Ascending aorta (tissue), 2 donors: ENCODE measurements at regions not wholly inside any gene's neighbourhood (a gene's known extent, or its start where the extent isn't known, plus 50 kb on each side); places are given as distances from the start of the nearest gene placed in this dataset.
"Not testable (repeated sequence)": the region's sequence is repeated elsewhere in the genome, so short reads cannot be mapped to it uniquely, and the experiment has no call there.

Source experiments
- DNase-seq, 2 donors: peaks; one replicate each; pipeline ENCODE4 v3.0.0-alpha.2; 2019; ENCODE audit warnings: low spot score in 2 of 2
- H3K27ac ChIP-seq, 2 donors: fragments of 200-600 bp; sonication (generic); one replicate each; pipeline ENCODE4 v1.5.1; 2016 to 2017; ENCODE audit warnings: mild to moderate bottlenecking in 1 of 2
- H3K27me3 ChIP-seq: fragments of 200-600 bp; sonication (generic); one replicate; pipeline ENCODE4 v1.5.1; 2017
- H3K36me3 ChIP-seq, 2 donors: fragments of 200-600 bp; sonication (generic); one replicate each; pipeline ENCODE4 v1.5.1; 2016
- H3K4me1 ChIP-seq, 2 donors: fragments of 200-600 bp; sonication (generic); one replicate each; pipeline ENCODE4 v1.5.1; 2016 to 2017; ENCODE audit warnings: mild to moderate bottlenecking in 1 of 2
- H3K4me3 ChIP-seq, 2 donors: fragments of 200-600 bp; sonication (generic); one replicate each; pipeline ENCODE4 v1.5.1; 2016 to 2017; ENCODE audit warnings: mild to moderate bottlenecking in 1 of 2
- H3K9me3 ChIP-seq, 2 donors: fragments of 200-600 bp; sonication (generic); one replicate each; pipeline ENCODE4 v1.5.1; 2016
- CTCF ChIP-seq, 3 experiments: fragments of 200-600 bp in 2 of 3; fragments of 450-650 bp in 1 of 3; sonication (generic) in 2 of 3; IDR thresholded peaks; one replicate each; pipeline ENCODE4 v1.5.1; 2016 to 2019; ENCODE audit warnings: antibody characterized with exemption in 3 of 3, mild to moderate bottlenecking in 1 of 3, moderate library complexity in 1 of 3
- intact Hi-C: fragments of 100-400 bp; cut with DNase I; formaldehyde crosslinking; loops from one replicate; pipeline ENCODE4 v1.15.1; 2023

DNA sequence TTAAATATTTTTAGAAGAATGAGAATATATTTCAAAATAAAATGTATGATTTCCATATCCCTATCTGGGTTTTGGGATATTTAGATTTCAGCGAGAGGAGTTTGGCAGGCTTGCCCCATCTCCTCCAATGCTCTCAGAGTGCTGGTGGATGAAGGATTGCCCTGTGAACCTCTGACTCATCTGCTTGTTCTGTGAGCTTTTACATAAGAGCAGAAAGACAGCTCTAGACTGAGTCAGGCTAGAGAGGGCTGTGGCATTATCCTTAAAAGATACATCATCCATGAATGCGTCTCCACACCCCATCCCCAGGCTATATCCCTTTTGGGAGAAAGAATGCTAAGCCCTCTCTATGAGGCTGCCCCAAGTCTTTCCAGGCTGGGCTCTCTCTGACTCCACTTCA, 190.6 kb downstream of the TUBA3C start:
- intact Hi-C loops = no loop called here
- Histone ChIP-seq H3K27ac (no peak overlapping the region), H3K27me3 (no peaks in the 10 kb centered on the region), H3K9me3 (peaks cover 0 to 3% of the 10 kb centered on the region in 2 donors), H3K36me3 (no peaks in the 10 kb centered on the region), H3K4me3 (no peak overlapping the region), H3K4me1 (no peaks in the 10 kb centered on the region)
- no peak for DNase-seq
- TF ChIP-seq CTCF (IDR thresholded peaks at IDR 0.05) = no peak

DNA sequence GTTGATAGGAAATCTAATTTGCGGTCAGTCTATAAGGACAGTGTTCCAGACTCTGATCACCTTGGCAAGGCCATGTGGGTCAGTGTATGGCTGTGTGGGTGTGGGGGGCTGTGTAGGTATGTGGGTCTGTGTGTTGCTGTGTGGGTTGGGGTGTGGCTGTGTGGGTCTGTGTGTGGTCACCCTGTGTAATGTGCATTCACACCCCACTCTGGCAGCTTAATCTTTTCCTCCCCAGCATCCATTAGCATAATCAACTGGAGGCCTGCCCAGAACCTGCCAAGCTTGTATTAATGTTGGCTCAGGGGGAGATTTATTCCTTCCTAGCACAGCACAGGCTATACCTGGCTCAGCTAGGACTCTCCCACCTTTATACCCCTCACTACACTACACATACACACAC, 203.2 kb downstream of the TUBA3C start:
- Histone ChIP-seq H3K27me3 (no peaks in the 10 kb centered on the region), H3K4me3 (no peak overlapping the region), H3K9me3 (no peaks in the 10 kb centered on the region), H3K27ac (no peak overlapping the region), H3K36me3 (no peaks in the 10 kb centered on the region), H3K4me1 (no peaks in the 10 kb centered on the region)
- intact Hi-C loops = no loop called here
- no peak for TF ChIP-seq CTCF (IDR thresholded peaks at IDR 0.05)
- DNase-seq = no peak

- Histone ChIP-seq H3K4me3 (no peak overlapping the region), H3K9me3 (no peaks in the 10 kb centered on the region), H3K36me3 (no peaks in the 10 kb centered on the region), H3K4me1 (no peaks in the 10 kb centered on the region), H3K27me3 (no peaks in the 10 kb centered on the region), H3K27ac (no peak overlapping the region)
- intact Hi-C loops = no loop called here
- TF ChIP-seq CTCF (IDR thresholded peaks at IDR 0.05) = no peak
- no peak for DNase-seq
Observed at GRCh38 chr13:18977857-18978256, 203.8 kb downstream of the TUBA3C start.

GRCh38 chr13:18971576-18972219, 209.9 kb downstream of the TUBA3C start:
- TF ChIP-seq CTCF (IDR thresholded peaks at IDR 0.05) = no peak
- no peak overlapping the region for H3K27ac ChIP-seq
- no peaks in the 10 kb centered on the region for H3K9me3 ChIP-seq
- no peaks in the 10 kb centered on the region for H3K36me3 ChIP-seq
- DNase-seq = no peak
- no peak overlapping the region for H3K4me3 ChIP-seq
- no peaks in the 10 kb centered on the region for H3K27me3 ChIP-seq
- intact Hi-C loops = no loop called here
- H3K4me1 ChIP-seq = no peaks in the 10 kb centered on the region

DNA sequence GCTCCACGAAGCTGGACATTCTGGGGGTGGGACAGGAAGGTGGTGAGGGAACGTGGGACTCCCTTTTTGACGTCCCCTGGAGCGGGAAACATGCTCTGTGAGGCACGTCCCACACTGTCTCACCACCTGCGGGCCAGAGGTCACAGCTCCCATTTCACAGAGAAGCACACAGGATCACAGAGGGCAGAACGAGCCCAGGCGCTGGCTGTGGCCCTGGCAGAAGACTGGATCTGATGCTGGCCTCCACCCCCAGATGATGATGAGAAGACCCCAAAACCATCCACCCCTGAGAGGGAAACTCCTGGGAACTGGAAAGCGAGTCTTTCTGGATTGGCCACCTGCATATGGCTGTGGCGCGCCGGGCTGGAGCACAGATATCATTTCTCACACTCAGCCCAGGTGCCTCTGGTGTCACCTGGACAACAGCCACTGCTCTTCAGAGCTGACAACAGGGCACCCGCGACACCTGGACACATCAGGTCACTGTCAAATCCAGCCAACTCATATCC, 216.2 kb downstream of the TUBA3C start:
- no peaks in the 10 kb centered on the region for H3K27me3 ChIP-seq
- no peak overlapping the region for H3K27ac ChIP-seq
- H3K9me3 ChIP-seq = no peaks in the 10 kb centered on the region
- no peaks in the 10 kb centered on the region for H3K36me3 ChIP-seq
- no peak overlapping the region for H3K4me3 ChIP-seq
- no peaks in the 10 kb centered on the region for H3K4me1 ChIP-seq
- intact Hi-C loops = no loop called here
- no peak for DNase-seq
- TF ChIP-seq CTCF (IDR thresholded peaks at IDR 0.05) = no peak

- DNase-seq = no peak
- H3K9me3 ChIP-seq = no peaks in the 10 kb centered on the region
- H3K36me3 ChIP-seq = no peaks in the 10 kb centered on the region
- no peak for TF ChIP-seq CTCF (IDR thresholded peaks at IDR 0.05)
- no peaks in the 10 kb centered on the region for H3K27me3 ChIP-seq
- intact Hi-C loops = no loop called here
- H3K4me1 ChIP-seq = no peaks in the 10 kb centered on the region
- no peak overlapping the region for H3K27ac ChIP-seq
- H3K4me3 ChIP-seq = no peak overlapping the region
Observed at GRCh38 chr13:18964942-18965341, 216.7 kb downstream of the TUBA3C start.

DNA sequence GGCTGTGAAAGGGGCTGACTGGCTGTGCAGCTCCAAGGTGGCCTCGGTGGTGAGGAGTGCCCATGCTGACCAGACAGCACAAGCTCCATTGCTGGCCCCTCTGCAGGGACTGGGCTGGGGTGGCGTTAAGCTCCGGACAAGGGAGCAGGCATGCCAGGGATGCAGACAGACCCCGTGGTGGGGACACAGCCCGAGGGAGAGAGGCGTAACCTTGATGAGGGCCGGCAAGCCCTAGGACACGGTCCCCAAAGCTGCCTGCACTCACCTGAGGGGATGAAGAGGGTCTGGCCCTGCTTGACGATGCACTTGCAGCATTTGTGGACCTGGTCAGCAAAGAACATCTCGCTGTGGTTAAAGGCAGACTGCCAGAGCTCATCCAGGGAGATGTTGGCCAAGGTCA, 217.9 kb downstream of the TUBA3C start:
- H3K4me1 ChIP-seq, H3K4me3 ChIP-seq, H3K27ac ChIP-seq, H3K9me3 ChIP-seq, H3K36me3 ChIP-seq, H3K27me3 ChIP-seq, DNase-seq, intact Hi-C loops: not testable (repeated sequence)
